A673 (cell line): ENCODE measurements at regions not wholly inside any gene's neighbourhood (a gene's known extent, or its start where the extent isn't known, plus 50 kb on each side); places are given as distances from the start of the nearest gene placed in this dataset.

Experiments
- CTCF ChIP-seq: fragments of 300-800, 200-600 bp; sonication (generic); conservative IDR thresholded peaks from 2 replicates; pipeline ENCODE4 v1.5.1; 2017; ENCODE audit warnings: low read depth, mild to moderate bottlenecking, antibody characterized with exemption, low read length, moderate library complexity, mixed read lengths
- EZH2 ChIP-seq: fragments of 200-600 bp; sonication (generic); IDR thresholded peaks from 2 replicates; pipeline ENCODE4 v1.6.1; 2017; ENCODE audit warnings: borderline replicate concordance, low read depth, mild to moderate bottlenecking, mixed read lengths, antibody characterized with exemption, low read length; ENCODE audit not compliant: poor library complexity, severe bottlenecking

- TF ChIP-seq CTCF, result no peak
- no peak for TF ChIP-seq EZH2
Measured at GRCh38 chr14:94942601-94943000, 172.7 kb upstream of the GSC start.
